PC-3 (cell line): ENCODE measurements at regions not wholly inside any gene's neighbourhood (a gene's known extent, or its start where the extent isn't known, plus 50 kb on each side); places are given as distances from the start of the nearest gene placed in this dataset.

Source experiments
- ATAC-seq: fragments of 200-7000 bp; cut with Tn5 transposase; 2 replicates; pipeline ENCODE4 v1.9.1; 2020; ENCODE audit warnings: mild to moderate bottlenecking, moderate library complexity
- BruUV-seq: library from RNA; stranded (reverse); fragments of 400-500 nt; replicated peaks from 2 replicates; lab custom pipeline; 2021; lab: Mats Ljungman, UMichigan
- CTCF ChIA-PET: fragments of 300-600 bp; sonication (Branson Sonifier 250); formaldehyde crosslinking; loops from one replicate; lab custom pipeline; 2022; ENCODE audit warnings: antibody characterized with exemption; lab: Charles Lee
- POLR2A ChIA-PET: fragments of 300-600 bp; sonication (Branson Sonifier 250); formaldehyde crosslinking; loops from one replicate; lab custom pipeline; 2022; ENCODE audit warnings: antibody characterized with exemption; ENCODE audit not compliant: unreplicated experiment; lab: Charles Lee
- DNase-seq: peaks from one replicate; pipeline ENCODE4 v3.0.0-alpha.2; 2015
- H2AFZ ChIP-seq: fragments of 300-600 bp; sonication (generic); 2 replicates; pipeline ENCODE4 v1.6.0; 2016; ENCODE audit warnings: antibody characterized with exemption, low read length
- H3F3A ChIP-seq: fragments of 300-600 bp; sonication (generic); one replicate; pipeline ENCODE4 v1.6.0; 2017; ENCODE audit warnings: antibody characterized with exemption, low read length, control low read depth, mild to moderate bottlenecking; ENCODE audit not compliant: unreplicated experiment
- H3K27ac ChIP-seq: fragments of 300-600 bp; sonication (generic); 2 replicates; pipeline ENCODE4 v1.5.1; 2016; ENCODE audit warnings: mild to moderate bottlenecking, low read length
- H3K27me3 ChIP-seq: fragments of 300-600 bp; sonication (generic); 2 replicates; pipeline ENCODE4 v1.6.1; 2016; ENCODE audit warnings: low read length, mixed read lengths
- H3K36me3 ChIP-seq: fragments of 300-600 bp; sonication (generic); 2 replicates; pipeline ENCODE4 v1.6.1; 2016; ENCODE audit warnings: low read depth, mixed run types, low read length, mixed read lengths
- H3K4me1 ChIP-seq: fragments of 300-600 bp; sonication (generic); 2 replicates; pipeline ENCODE4 v1.5.1; 2016; ENCODE audit warnings: low read length; ENCODE audit not compliant: insufficient read depth
- H3K4me2 ChIP-seq: fragments of 300-600 bp; sonication (generic); 2 replicates; pipeline ENCODE4 v1.6.0; 2016; ENCODE audit warnings: low read length
- H3K4me3 ChIP-seq: fragments of 300-600 bp; sonication (generic); 2 replicates; pipeline ENCODE4 v1.5.1; 2016; ENCODE audit warnings: mild to moderate bottlenecking, low read length, mixed read lengths
- H3K79me2 ChIP-seq: fragments of 300-600 bp; sonication (generic); 2 replicates; pipeline ENCODE4 v1.6.1; 2017; ENCODE audit warnings: low read length, mixed read lengths
- H3K9ac ChIP-seq: fragments of 300-600 bp; sonication (generic); 2 replicates; pipeline ENCODE4 v1.6.0; 2016; ENCODE audit warnings: mild to moderate bottlenecking, low read length
- H3K9me2 ChIP-seq: fragments of 300-600 bp; sonication (generic); replicated peaks from 2 replicates; pipeline ENCODE4 v1.6.1; 2016; ENCODE audit warnings: mixed run types, low read length, mixed read lengths
- H3K9me3 ChIP-seq: fragments of 300-600 bp; sonication (generic); 2 replicates; pipeline ENCODE4 v1.6.1; 2016; ENCODE audit warnings: low read length, mixed read lengths
- H4K20me1 ChIP-seq: fragments of 300-600 bp; sonication (generic); 2 replicates; pipeline ENCODE4 v1.6.1; 2016; ENCODE audit warnings: low read length, mixed read lengths
- EZH2 ChIP-seq: fragments of 300-600 bp; sonication (generic); IDR thresholded peaks from one replicate; pipeline ENCODE4 v1.6.1; 2017; ENCODE audit warnings: antibody characterized with exemption, mild to moderate bottlenecking, low read length; ENCODE audit not compliant: unreplicated experiment
- EZH2phosphoT487 ChIP-seq: fragments of 300-600 bp; sonication (generic); IDR thresholded peaks from 2 replicates; pipeline ENCODE4 v1.6.1; 2018; ENCODE audit warnings: mild to moderate bottlenecking, antibody characterized with exemption, low read length, borderline replicate concordance
- intact Hi-C: fragments of 100-400 bp; cut with micrococcal nuclease; formaldehyde crosslinking; loops from 2 replicates; pipeline ENCODE4 v1.9.0; 2023
- TF ChIP-seq, protein P1 (sequence below): fragments of 300-600 bp; sonication (generic); conservative IDR thresholded peaks from 2 replicates; pipeline ENCODE4 v1.5.1; 2017; ENCODE audit warnings: antibody characterized with exemption, low read depth, mild to moderate bottlenecking, low read length

DNA sequence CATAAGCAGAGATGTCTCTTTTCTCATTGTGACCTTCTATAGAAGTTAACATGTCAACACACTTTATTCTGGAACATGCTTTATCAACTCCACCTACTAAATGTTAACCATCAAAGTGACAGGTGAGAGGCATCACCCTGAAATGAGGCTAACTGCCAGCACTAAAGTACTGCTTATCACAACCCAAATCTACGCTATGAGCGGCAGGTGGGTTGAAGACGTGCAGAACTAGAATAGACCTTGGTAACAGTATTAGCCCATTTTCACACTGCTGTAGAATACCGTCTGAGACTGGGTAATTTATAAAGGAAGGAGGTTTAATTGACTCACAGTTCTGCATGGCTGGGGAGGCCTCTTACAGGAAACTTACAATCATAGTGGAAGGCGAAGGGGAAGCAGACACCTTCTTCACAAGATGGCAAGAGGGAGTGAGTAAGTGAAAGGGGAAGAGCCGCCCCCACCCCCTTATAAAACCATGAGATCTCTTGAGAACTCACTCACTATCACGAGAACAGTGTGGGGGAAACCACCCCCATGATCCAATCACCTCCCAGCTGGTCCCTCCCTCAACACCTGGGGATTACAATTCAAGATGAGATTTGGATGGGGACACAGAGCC, 359.0 kb downstream of the SEC23A start:
- no peaks in the 10 kb centered on the region for H3K9me3 ChIP-seq

DNA sequence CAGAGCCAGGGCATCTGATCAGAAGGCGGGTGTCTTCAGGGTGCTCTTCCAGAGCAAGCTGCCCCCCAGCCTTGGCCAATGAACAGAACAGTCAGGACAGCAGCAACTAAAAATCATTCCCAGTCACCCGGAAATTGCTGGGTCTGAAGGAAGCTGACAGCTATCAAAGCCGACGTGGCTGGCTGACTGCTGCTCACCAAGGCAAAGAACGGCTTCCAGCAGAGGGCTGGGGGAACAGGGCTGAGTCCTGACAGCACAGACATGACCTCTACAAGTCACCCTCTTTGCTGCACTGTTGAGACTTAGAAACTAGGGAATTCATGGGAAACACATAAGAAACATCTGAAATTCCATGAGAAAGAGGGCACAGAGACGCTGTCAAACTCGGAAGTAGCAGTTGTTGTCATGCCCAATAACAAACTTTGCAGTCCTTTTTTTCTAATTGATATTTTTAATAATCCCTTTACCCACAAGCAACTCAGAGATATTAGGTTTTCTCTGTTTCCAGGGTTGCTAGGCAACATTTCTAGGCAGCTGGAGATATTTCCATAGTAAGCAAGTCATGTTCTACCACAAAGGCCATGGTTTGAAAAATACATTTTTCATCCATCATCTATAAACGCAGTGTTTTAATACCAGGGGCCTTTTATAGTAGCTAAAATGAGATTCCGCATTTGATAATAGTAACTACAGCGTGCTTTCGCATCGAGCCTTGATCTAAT, 365.2 kb downstream of the SEC23A start:
- no peaks in the 10 kb centered on the region for H3K9me3 ChIP-seq
- no peaks in the 10 kb centered on the region for H3K79me2 ChIP-seq
- no peak overlapping the region for H3K4me3 ChIP-seq
- no peak overlapping the region for H3K27ac ChIP-seq
- no peaks in the 10 kb centered on the region for H4K20me1 ChIP-seq
- no peak overlapping the region for H3K4me2 ChIP-seq
- intact Hi-C loops, result no loop called here
- no TSS peak for BruUV-seq
- H3K36me3 ChIP-seq, result no peaks in the 10 kb centered on the region
- no peaks in the 10 kb centered on the region for H3K9me2 ChIP-seq
- ChIA-PET POLR2A (no interaction called here), CTCF (no interaction called here)
- no peak overlapping the region for H3K9ac ChIP-seq
- no peak for DNase-seq
- no peaks in the 10 kb centered on the region for H3F3A ChIP-seq
- no peaks in the 10 kb centered on the region for H3K4me1 ChIP-seq
- no peak for ATAC-seq
- TF ChIP-seq EZH2phosphoT487 (no peak), EZH2 (no peak)
- TF ChIP-seq, protein P1, sequence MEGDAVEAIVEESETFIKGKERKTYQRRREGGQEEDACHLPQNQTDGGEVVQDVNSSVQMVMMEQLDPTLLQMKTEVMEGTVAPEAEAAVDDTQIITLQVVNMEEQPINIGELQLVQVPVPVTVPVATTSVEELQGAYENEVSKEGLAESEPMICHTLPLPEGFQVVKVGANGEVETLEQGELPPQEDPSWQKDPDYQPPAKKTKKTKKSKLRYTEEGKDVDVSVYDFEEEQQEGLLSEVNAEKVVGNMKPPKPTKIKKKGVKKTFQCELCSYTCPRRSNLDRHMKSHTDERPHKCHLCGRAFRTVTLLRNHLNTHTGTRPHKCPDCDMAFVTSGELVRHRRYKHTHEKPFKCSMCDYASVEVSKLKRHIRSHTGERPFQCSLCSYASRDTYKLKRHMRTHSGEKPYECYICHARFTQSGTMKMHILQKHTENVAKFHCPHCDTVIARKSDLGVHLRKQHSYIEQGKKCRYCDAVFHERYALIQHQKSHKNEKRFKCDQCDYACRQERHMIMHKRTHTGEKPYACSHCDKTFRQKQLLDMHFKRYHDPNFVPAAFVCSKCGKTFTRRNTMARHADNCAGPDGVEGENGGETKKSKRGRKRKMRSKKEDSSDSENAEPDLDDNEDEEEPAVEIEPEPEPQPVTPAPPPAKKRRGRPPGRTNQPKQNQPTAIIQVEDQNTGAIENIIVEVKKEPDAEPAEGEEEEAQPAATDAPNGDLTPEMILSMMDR, result no peak
- peaks cover 67% of the 10 kb centered on the region for H3K27me3 ChIP-seq
- H2AFZ ChIP-seq, result peak overlapping the region; percentile 37; the same call in 1 of the 2 replicates

More for the DNA sequence above, 359.0 kb downstream of the SEC23A start:
- CTCF ChIA-PET, result no interaction called here
- no peak overlapping the region for H2AFZ ChIP-seq
- intact Hi-C loops, result no loop called here
- BruUV-seq, result no TSS peak
- H3K4me1 ChIP-seq, result no peaks in the 10 kb centered on the region
- no peak overlapping the region for H3K4me3 ChIP-seq
- H3K79me2 ChIP-seq, result no peaks in the 10 kb centered on the region
- H3K27me3 ChIP-seq, result peaks cover 27% of the 10 kb centered on the region
- no peak overlapping the region for H3K9ac ChIP-seq
- POLR2A ChIA-PET, result no interaction called here
- no peak for TF ChIP-seq EZH2
- no peak for TF ChIP-seq EZH2phosphoT487
- TF ChIP-seq, protein P1, result no peak
- DNase-seq (no peak), ATAC-seq (no peak)
- no peaks in the 10 kb centered on the region for H3K36me3 ChIP-seq
- H3F3A ChIP-seq, result no peaks in the 10 kb centered on the region
- no peak overlapping the region for H3K4me2 ChIP-seq
- H3K9me2 ChIP-seq, result no peaks in the 10 kb centered on the region
- H4K20me1 ChIP-seq, result no peaks in the 10 kb centered on the region
- H3K27ac ChIP-seq, result no peak overlapping the region

DNA sequence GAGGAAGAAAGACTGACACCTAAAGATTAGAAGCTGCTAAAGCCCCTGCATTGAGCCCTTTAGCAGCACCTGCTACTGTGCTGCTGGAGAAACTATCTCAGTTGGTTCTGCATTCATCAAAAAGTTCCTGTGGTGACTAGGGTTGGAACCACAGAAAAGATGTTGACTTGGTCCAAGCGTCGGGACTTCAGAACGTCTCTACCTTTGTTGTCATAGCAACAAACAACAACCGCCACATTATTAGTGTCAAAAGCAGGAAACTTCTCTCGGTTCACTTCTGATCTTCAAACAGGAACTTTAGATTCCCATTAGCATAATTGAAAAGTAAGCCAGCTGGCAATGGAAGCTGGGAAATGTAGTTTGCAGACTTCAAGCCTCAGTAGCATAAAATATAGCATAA, 368.0 kb downstream of the SEC23A start:
- H3K9ac ChIP-seq, result no peak overlapping the region
- no TSS peak for BruUV-seq
- H4K20me1 ChIP-seq, result no peaks in the 10 kb centered on the region
- H3K36me3 ChIP-seq, result no peaks in the 10 kb centered on the region
- POLR2A ChIA-PET, result no interaction called here
- H3K4me1 ChIP-seq, result no peaks in the 10 kb centered on the region
- H2AFZ ChIP-seq, result no peak overlapping the region
- ATAC-seq, result no peak
- H3K9me3 ChIP-seq, result no peaks in the 10 kb centered on the region
- CTCF ChIA-PET, result no interaction called here
- H3K27ac ChIP-seq, result no peak overlapping the region
- H3K79me2 ChIP-seq, result no peaks in the 10 kb centered on the region
- peaks cover 69% of the 10 kb centered on the region for H3K27me3 ChIP-seq
- no peak overlapping the region for H3K4me3 ChIP-seq
- no peaks in the 10 kb centered on the region for H3F3A ChIP-seq
- no peaks in the 10 kb centered on the region for H3K9me2 ChIP-seq
- DNase-seq, result no peak
- no peak for TF ChIP-seq EZH2phosphoT487
- TF ChIP-seq EZH2, result no peak
- TF ChIP-seq, protein P1, result no peak
- no peak overlapping the region for H3K4me2 ChIP-seq
- intact Hi-C loops, result no loop called here
